ENCODE measurements at regions not wholly inside any gene's neighbourhood (a gene's known extent, or its start where the extent isn't known, plus 50 kb on each side); places are given as distances from the start of the nearest gene placed in this dataset.
"Not testable (repeated sequence)": the region's sequence is repeated elsewhere in the genome, so short reads cannot be mapped to it uniquely, and the experiment has no call there.

- no peak for TF ChIP-seq ZNF23 (tag by site-specific recombination; IDR thresholded peaks at IDR 0.05; ENCODE audit: borderline replicate concordance)
- peak; percentile 24 for TF ChIP-seq ZNF654 (tag by site-specific recombination; IDR thresholded peaks at IDR 0.05; ENCODE audit: low read depth)
- TF ChIP-seq, protein P1, sequence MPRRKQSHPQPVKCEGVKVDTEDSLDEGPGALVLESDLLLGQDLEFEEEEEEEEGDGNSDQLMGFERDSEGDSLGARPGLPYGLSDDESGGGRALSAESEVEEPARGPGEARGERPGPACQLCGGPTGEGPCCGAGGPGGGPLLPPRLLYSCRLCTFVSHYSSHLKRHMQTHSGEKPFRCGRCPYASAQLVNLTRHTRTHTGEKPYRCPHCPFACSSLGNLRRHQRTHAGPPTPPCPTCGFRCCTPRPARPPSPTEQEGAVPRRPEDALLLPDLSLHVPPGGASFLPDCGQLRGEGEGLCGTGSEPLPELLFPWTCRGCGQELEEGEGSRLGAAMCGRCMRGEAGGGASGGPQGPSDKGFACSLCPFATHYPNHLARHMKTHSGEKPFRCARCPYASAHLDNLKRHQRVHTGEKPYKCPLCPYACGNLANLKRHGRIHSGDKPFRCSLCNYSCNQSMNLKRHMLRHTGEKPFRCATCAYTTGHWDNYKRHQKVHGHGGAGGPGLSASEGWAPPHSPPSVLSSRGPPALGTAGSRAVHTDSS (tag by site-specific recombination; IDR thresholded peaks at IDR 0.05), result no peak
- Histone ChIP-seq H3K27ac (ENCODE audit: extremely low read depth, low read depth, low read length) (no peak overlapping the region), H3K36me3 (ENCODE audit: control insufficient read depth in 2 of 2, insufficient read depth in 1 of 2, low read length in 2 of 2) (no peaks in the 10 kb centered on the region), H3K4me3 (ENCODE audit: low read depth, low read length) (no peak overlapping the region), H3K4me1 (ENCODE audit: control insufficient read depth, insufficient read depth, low read length) (no peaks in the 10 kb centered on the region), H3K9me3 (ENCODE audit: control insufficient read depth, insufficient read depth, low read depth, low read length) (no peaks in the 10 kb centered on the region)
- ChIA-PET CTCF (interaction anchor here (0.7 to 1.3 kb wide), 6 partner anchors 141 to 900 kb away, joined by 3 to 4 read pairs (median 3); no protein-coding TSS in a partner anchor), POLR2A (no interaction called here)
Observed at GRCh38 chr10:23656735-23657134, 217.9 kb downstream of the OTUD1 start.

- CTCF ChIA-PET, result interaction anchor here (0.6 to 1.3 kb wide), 5 partner anchors 53 to 1759 kb away, joined by 3 to 4 read pairs (median 3); no protein-coding TSS in a partner anchor
- H3K36me3 ChIP-seq (ENCODE audit: control insufficient read depth in 2 of 2, insufficient read depth in 1 of 2, low read length in 2 of 2), result no peaks in the 10 kb centered on the region
- no peaks in the 10 kb centered on the region for H3K4me1 ChIP-seq (ENCODE audit: control insufficient read depth, insufficient read depth, low read length)
- TF ChIP-seq ZNF133 (tag by site-specific recombination; IDR thresholded peaks at IDR 0.05) (no peak), ZNF76 (tag by site-specific recombination; IDR thresholded peaks at IDR 0.05; ENCODE audit: borderline replicate concordance, low read depth) (no peak), HOXC10 (CRISPR knock-in tag; IDR thresholded peaks at IDR 0.05) (no peak), ZNF560 (tag by site-specific recombination; IDR thresholded peaks at IDR 0.05; ENCODE audit: borderline replicate concordance) (no peak), ZFP69B (tag by site-specific recombination; IDR thresholded peaks at IDR 0.05) (no peak), ZSCAN16 (tag by site-specific recombination; IDR thresholded peaks at IDR 0.05) (no peak), ZNF596 (tag by site-specific recombination; IDR thresholded peaks at IDR 0.05) (no peak), ZNF341 (tag by site-specific recombination; IDR thresholded peaks at IDR 0.05; ENCODE audit: low read depth) (no peak), ZNF266 (tag by site-specific recombination; IDR thresholded peaks at IDR 0.05; ENCODE audit: low read depth) (no peak), ZNF174 (tag by site-specific recombination; IDR thresholded peaks at IDR 0.05) (no peak), ZNF768 (tag by site-specific recombination; IDR thresholded peaks at IDR 0.05) (no peak), BCL11A (tag by site-specific recombination; IDR thresholded peaks at IDR 0.05; ENCODE audit: low read depth) (no peak), ZNF202 (tag by site-specific recombination; IDR thresholded peaks at IDR 0.05; ENCODE audit: borderline replicate concordance) (no peak), SP7 (tag by site-specific recombination; IDR thresholded peaks at IDR 0.05) (no peak), ZFP3 (tag by site-specific recombination; IDR thresholded peaks at IDR 0.05; ENCODE audit: low read depth) (no peak), ZNF391 (tag by site-specific recombination; IDR thresholded peaks at IDR 0.05; ENCODE audit: borderline replicate concordance, low read depth) (no peak), ZNF350 (tag by site-specific recombination; IDR thresholded peaks at IDR 0.05) (no peak)
- TF ChIP-seq, protein P2, sequence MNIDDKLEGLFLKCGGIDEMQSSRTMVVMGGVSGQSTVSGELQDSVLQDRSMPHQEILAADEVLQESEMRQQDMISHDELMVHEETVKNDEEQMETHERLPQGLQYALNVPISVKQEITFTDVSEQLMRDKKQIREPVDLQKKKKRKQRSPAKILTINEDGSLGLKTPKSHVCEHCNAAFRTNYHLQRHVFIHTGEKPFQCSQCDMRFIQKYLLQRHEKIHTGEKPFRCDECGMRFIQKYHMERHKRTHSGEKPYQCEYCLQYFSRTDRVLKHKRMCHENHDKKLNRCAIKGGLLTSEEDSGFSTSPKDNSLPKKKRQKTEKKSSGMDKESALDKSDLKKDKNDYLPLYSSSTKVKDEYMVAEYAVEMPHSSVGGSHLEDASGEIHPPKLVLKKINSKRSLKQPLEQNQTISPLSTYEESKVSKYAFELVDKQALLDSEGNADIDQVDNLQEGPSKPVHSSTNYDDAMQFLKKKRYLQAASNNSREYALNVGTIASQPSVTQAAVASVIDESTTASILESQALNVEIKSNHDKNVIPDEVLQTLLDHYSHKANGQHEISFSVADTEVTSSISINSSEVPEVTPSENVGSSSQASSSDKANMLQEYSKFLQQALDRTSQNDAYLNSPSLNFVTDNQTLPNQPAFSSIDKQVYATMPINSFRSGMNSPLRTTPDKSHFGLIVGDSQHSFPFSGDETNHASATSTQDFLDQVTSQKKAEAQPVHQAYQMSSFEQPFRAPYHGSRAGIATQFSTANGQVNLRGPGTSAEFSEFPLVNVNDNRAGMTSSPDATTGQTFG (tag by site-specific recombination; IDR thresholded peaks at IDR 0.05; ENCODE audit: borderline replicate concordance), result no peak
- no peak overlapping the region for H3K4me3 ChIP-seq (ENCODE audit: low read depth, low read length)
- H3K9me3 ChIP-seq (ENCODE audit: control insufficient read depth, insufficient read depth, low read depth, low read length), result no peaks in the 10 kb centered on the region
- no peak overlapping the region for H3K27ac ChIP-seq (ENCODE audit: extremely low read depth, low read depth, low read length)
- POLR2A ChIA-PET, result no interaction called here
Observed at GRCh38 chr10:23657677-23658076, 218.8 kb downstream of the OTUD1 start.

DNA sequence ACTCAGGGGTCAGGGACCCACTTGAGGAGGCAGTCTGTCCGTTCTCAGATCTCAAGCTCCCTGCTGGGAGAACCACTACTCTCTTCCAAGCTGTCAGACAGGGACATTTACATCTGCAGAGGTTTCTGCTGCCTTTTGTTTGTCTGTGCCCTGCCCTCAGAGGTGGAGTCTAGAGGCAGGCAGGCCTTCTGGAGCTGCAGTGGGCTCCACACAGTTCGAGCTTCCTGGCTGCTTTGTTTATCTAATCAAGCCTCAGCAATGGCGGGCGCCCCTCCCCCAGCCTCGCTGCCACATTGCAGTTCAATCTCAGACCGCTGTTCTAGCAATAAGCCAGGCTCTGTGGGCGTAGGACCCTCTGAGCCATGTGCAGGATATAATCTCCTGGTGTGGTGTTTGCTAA is 233.0 kb downstream of the OTUD1 start:
- H3K4me1 ChIP-seq (ENCODE audit: control insufficient read depth, insufficient read depth, low read length); CTCF ChIA-PET; H3K27ac ChIP-seq (ENCODE audit: extremely low read depth, low read depth, low read length); POLR2A ChIA-PET; H3K36me3 ChIP-seq (ENCODE audit: control insufficient read depth in 2 of 2, insufficient read depth in 1 of 2, low read length in 2 of 2); H3K4me3 ChIP-seq (ENCODE audit: low read depth, low read length); H3K9me3 ChIP-seq (ENCODE audit: control insufficient read depth, insufficient read depth, low read depth, low read length): not testable (repeated sequence)

All from HEK293 (cell line).